ENCODE measurements at regions not wholly inside any gene's neighbourhood (a gene's known extent, or its start where the extent isn't known, plus 50 kb on each side); places are given as distances from the start of the nearest gene placed in this dataset.
"Not testable (repeated sequence)": the region's sequence is repeated elsewhere in the genome, so short reads cannot be mapped to it uniquely, and the experiment has no call there.

DNA sequence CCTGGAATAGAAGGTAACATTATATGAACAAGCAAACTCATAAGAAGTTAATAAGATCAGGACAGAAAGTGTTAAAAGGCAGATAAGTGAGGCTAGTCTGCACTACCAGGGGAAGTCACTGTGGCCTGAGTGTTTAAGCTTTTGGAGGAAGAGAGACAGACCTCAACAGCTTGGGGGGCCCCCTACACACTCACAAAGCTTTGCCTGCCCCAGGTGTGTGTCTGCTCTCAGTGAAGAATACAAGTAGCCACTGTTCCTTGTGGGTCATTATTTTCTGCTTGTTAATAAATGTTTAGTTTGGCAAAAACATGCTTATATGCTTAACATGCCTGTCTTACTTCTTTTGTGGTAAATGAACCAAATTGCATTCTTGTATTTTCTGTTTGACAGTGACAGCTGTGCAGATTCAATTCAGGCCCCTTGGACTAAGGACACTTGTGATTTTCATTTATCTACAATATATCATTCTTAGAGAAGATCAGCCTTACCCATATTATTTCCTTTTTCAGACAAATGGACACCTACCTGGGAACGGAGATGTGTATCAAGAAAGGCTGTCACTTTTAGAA, 50.7 kb upstream of the C12orf71 start:
- TF ChIP-seq, protein P1, sequence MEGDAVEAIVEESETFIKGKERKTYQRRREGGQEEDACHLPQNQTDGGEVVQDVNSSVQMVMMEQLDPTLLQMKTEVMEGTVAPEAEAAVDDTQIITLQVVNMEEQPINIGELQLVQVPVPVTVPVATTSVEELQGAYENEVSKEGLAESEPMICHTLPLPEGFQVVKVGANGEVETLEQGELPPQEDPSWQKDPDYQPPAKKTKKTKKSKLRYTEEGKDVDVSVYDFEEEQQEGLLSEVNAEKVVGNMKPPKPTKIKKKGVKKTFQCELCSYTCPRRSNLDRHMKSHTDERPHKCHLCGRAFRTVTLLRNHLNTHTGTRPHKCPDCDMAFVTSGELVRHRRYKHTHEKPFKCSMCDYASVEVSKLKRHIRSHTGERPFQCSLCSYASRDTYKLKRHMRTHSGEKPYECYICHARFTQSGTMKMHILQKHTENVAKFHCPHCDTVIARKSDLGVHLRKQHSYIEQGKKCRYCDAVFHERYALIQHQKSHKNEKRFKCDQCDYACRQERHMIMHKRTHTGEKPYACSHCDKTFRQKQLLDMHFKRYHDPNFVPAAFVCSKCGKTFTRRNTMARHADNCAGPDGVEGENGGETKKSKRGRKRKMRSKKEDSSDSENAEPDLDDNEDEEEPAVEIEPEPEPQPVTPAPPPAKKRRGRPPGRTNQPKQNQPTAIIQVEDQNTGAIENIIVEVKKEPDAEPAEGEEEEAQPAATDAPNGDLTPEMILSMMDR (IDR thresholded peaks at IDR 0.05; ENCODE audit: low read depth, low read length, missing control alignments) = no peak
- no peak overlapping the region for H3K4me3 ChIP-seq (ENCODE audit: low read depth, low read length)
- DNase-seq (ENCODE audit: low read depth) = no peak

DNA sequence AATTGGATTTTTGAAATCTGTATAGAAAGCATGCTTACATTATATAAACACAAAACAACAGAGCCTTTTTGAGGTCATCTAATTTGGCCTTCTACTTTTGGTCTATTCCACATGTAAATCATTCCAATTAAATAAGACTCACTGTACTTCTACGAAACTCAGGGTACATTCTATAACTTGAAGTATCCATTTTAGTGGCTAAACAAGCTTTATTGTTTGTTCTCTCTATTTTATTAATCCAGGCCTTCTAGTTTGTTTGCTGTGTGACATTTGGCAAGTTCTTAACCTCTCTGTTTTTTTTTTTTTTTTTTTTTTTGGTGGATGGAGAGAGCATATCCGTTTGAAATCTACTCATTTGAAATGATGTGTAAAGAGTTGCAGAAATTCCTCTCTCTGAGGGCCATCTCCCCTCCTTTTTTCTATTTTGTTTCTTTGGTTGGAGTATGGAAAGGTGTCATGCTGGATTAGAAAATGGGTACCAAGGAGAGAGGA, 58.1 kb upstream of the C12orf71 start:
- H3K4me3 ChIP-seq (ENCODE audit: low read depth, low read length) = no peak overlapping the region
- no peak for DNase-seq (ENCODE audit: low read depth)
- TF ChIP-seq, protein P1 (IDR thresholded peaks at IDR 0.05; ENCODE audit: low read depth, low read length, missing control alignments) = no peak

DNA sequence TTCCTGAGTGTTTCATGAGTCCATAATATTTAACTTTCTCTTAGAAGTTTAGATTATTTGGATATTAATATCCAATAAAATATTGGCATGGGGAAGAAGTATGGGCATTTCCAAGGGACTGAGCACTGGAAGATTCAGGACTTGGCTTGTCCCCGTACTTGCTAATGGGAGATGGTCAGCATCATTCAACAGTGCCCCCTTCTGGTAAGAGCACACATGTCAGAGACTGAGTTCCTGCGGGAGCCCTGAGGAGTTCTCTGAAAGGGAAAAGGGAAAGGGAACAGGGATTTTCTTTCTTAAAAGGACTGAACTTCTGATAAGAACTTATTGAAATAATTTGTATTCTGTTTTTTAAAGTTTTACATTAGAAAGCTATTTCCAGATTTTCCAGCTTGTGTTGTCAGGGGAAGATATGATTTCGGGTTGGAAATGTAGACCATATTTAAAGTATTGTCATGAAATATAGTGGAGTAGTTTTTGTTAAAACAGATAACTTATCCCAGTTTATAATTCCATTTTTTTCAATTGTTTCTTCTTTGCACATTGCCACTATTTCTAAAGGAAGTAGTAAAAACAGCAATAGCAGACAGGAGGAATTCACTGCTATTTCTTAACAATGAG, 59.8 kb upstream of the C12orf71 start:
- TF ChIP-seq, protein P1 (IDR thresholded peaks at IDR 0.05; ENCODE audit: low read depth, low read length, missing control alignments) = peak; percentile 71
- no peak for DNase-seq (ENCODE audit: low read depth)
- H3K4me3 ChIP-seq (ENCODE audit: low read depth, low read length) = no peak overlapping the region

DNA sequence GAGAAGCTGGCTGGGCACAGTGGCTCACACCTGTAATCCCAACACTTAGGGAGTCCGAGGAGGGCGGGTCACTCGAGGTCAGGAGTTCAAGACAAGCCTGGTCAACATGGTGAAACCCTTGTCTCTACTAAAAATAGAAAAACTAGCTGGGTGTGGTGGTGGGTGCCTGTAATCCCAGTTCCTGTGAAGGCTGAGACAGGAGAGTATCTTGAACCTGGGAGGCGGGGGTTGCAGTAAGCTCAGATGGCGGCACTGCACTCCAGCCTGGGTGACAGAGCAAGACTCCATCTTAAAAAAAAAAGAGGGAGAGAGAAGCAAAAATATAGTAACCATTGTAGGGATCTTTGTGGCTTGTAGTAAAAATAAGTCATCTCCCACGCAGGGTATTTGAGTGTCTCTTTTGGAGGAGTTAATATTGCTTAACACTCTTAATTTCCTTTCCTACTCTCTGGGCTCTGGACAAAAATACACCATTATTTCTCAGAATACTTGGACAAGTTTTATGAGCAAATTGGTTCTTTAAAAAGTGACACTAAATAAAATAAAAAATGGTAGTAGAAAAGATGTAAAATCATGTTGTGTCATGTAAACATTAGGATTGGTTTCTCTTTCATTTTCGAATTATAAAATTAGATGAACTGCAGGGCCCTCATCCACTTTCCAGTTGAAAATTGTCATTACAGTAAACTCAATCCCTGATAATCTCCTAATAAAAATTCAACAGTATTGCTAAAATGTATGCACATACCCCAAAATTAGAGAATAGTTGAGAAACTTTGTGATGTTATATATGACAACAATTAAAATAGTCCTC, 61.1 kb upstream of the C12orf71 start:
- TF ChIP-seq, protein P1 (IDR thresholded peaks at IDR 0.05; ENCODE audit: low read depth, low read length, missing control alignments) = no peak
- no peak overlapping the region for H3K4me3 ChIP-seq (ENCODE audit: low read depth, low read length)
- no peak for DNase-seq (ENCODE audit: low read depth)

DNA sequence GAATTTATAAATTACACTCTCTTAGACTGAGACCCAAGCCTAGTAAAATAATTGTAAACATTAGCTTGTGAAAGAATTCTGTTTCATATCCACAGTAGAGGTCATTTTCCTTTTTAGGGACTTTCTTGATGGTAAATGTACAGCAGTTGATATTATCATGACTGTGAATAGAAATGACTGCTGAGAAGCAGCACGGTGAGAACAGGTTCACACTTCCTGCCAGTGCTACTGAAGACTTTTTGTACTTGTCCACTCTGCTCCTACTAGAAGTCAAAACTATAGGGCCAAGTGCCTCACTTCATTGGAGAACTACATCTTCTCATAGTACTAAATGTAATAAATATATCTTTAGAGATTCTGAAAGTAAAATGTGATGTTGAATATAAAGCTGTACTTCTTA, 63.3 kb upstream of the C12orf71 start:
- not testable (repeated sequence) for H3K4me3 ChIP-seq (ENCODE audit: low read depth, low read length); DNase-seq (ENCODE audit: low read depth)

DNA sequence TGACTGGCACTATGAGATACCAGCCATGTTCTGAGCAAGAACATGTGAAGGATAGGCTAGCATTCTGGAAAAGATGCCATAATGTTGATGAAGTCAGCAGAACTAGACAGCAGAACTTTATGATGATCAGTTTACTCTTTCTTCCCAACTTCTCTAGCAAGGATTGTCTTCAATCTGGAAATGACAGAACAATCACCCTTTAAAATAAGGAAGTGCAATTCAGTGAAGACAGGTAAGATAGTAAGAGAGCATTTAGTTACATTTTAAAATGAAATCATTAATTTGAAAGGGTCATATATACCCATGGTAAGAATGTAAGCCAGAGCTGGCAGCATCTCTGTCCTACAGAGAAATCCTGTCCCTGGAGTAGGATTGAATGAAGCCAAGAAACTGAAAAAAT, 66.0 kb upstream of the C12orf71 start:
- no peak overlapping the region for H3K4me3 ChIP-seq (ENCODE audit: low read depth, low read length)
- TF ChIP-seq, protein P1 (IDR thresholded peaks at IDR 0.05; ENCODE audit: low read depth, low read length, missing control alignments) = no peak
- DNase-seq (ENCODE audit: low read depth) = no peak

DNA sequence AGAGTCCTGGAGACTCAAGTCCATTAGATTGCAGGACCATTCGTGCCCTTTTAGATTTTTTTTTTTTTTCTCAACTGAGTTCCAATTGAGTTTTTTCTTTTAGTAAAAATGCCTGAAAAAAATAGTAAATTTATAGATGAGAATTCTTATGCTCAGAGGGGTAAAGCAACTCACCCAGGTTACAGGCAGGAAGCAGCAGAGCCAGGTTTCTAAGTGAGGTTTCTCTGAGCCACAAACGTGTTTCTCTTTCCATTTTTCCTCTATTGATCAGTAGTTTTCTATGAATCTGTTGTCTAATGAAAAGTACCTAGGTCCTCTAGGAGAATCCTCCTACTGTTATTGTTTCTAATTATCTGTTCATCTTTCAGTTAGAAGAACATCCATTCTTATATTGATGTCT, 66.4 kb upstream of the C12orf71 start:
- TF ChIP-seq, protein P1 (IDR thresholded peaks at IDR 0.05; ENCODE audit: low read depth, low read length, missing control alignments) = no peak
- DNase-seq (ENCODE audit: low read depth) = no peak
- H3K4me3 ChIP-seq (ENCODE audit: low read depth, low read length) = no peak overlapping the region
